ENCODE measurements at regions not wholly inside any gene's neighbourhood (a gene's known extent, or its start where the extent isn't known, plus 50 kb on each side); places are given as distances from the start of the nearest gene placed in this dataset.

GRCh38 chr2:126409850-126410249 is 246.1 kb upstream of the GYPC start:
- no peak for TF ChIP-seq POLR2AphosphoS5 (IDR thresholded peaks at IDR 0.05; ENCODE audit: low read depth, low read length)
- no peak for TF ChIP-seq TAF1 (IDR thresholded peaks at IDR 0.05; ENCODE audit: low read depth, low read length)
- no peak for TF ChIP-seq POLR2A (IDR thresholded peaks at IDR 0.05; ENCODE audit: low read depth, low read length)
- no peak for TF ChIP-seq POU2F2 (IDR thresholded peaks at IDR 0.05; ENCODE audit: low read depth, low read length)
- no peak for TF ChIP-seq SPI1 (IDR thresholded peaks at IDR 0.05; ENCODE audit: low read depth, low read length)
